GM21528 (cell line): ENCODE measurements at regions not wholly inside any gene's neighbourhood (a gene's known extent, or its start where the extent isn't known, plus 50 kb on each side); places are given as distances from the start of the nearest gene placed in this dataset.
"Not testable (repeated sequence)": the region's sequence is repeated elsewhere in the genome, so short reads cannot be mapped to it uniquely, and the experiment has no call there.

ENCODE experiments used
- ATAC-seq: cut with Tn5 transposase; IDR thresholded peaks from one replicate; pipeline ENCODE4 v1.9.1; 2021; ENCODE audit warnings: mild to moderate bottlenecking, moderate library complexity; ENCODE audit not compliant: unreplicated experiment, low FRiP score

DNA sequence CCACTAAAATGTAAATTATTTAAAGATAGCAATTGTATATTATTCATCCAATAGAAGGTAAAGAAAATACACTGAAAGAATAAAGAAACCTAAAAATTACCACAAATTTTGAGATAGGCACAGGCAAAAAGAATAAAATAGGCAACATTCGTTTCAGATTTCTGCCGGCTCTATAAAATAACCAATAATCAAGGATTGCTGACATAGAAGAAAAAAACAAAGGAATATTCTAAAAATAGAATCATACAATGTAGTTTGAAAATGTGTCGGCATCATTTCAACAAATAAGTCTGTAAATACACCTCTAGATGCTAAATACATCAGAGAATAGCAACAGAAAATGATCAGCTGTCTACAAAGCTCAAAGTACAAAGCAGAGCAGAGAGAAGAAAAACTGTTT is 973.3 kb downstream of the EPHA7 start:
- no peak for ATAC-seq

DNA sequence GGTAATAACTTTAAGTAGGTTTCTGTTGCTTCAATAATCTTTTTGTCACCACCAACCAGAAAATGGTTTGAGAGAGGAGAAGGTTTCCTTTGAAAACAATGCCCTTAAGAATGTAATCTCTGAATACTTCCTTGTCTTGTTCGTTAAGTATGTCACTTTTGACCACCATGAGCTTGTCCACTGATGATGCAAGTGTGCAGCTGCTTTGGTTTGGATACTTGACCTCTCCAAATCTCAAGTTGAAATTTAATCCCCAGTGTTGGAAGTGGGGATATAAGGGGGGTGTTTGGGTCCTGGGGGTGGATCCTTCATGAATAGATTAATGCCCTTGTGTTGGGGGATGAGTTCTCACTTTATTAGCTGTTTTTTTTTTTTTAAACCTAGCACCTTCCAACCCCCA is 985.4 kb downstream of the EPHA7 start:
- no peak for ATAC-seq

DNA sequence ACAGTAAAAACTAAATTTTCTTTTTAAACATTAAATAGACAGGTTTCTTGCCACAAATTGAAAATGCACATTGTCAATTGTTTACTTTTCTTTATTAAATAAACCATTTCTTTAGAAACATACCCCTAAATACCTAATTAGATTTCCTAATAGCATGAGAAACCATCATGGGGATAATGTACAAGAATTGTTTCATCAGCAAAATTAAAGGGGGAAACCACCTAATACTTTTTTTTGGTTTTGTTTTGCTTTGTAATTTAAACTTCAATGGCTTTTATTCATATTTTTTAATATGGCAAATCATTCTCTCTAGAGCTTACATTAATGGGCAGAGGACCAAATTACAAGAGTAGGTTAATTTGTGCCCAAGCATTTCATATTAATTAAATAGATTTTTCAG is 987.9 kb downstream of the EPHA7 start:
- no peak for ATAC-seq

DNA sequence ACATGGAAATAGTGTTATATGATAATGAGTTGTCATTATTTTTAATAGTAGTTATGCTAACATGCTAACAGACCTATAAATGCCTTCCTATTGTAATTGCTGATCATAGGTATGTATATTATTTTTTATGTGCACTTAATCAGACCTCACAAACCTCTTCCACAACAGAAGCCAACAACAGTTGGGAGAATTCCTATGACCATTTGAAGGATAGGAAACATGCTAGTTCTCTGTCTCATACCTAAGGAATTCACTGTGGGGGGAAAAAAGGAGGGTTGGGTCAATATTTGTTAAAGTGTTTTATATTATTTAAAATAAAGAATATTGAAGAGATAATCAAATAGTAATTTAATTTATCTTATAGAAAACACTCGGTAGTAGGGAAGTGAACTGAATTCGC is 990.9 kb downstream of the EPHA7 start:
- ATAC-seq: no peak

DNA sequence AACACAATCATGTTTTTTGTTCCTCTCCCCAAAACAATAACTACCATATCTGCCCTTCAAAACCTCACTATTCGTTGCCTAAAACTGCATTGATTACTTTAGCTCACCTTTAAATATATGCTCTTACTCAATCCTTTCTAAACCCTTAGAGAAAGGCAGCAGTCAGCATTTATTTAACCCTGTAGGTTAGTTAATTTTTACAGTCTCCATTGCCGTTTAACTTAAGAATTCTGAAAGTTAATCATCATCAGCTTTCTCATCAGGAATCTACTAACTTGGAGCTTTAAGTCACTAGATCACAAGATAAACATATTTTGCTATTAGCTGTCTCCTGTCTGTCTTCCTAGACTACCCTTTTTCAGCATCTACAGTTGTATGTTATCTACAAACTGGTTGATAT is 991.9 kb downstream of the EPHA7 start:
- ATAC-seq: no peak

DNA sequence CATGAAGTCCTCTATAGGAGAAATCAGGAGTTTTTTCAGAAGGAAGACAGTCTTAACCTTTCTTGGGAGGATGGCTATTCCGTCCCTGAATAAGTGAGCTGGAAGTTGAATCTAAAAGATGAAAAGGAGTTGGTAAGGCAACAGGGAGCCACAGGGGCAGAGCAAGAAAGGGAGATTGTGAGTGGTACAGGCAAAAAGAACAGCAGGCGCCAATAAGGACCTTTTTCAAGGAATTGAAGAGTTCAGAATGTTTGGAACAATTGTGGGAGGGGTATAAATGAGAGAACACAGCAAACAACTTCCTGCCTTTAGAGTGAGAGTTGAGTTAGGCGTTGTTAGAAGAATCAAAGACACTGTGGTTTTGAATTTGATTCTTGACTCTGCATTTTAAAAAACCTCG is 1003.7 kb downstream of the EPHA7 start:
- ATAC-seq: no peak

DNA sequence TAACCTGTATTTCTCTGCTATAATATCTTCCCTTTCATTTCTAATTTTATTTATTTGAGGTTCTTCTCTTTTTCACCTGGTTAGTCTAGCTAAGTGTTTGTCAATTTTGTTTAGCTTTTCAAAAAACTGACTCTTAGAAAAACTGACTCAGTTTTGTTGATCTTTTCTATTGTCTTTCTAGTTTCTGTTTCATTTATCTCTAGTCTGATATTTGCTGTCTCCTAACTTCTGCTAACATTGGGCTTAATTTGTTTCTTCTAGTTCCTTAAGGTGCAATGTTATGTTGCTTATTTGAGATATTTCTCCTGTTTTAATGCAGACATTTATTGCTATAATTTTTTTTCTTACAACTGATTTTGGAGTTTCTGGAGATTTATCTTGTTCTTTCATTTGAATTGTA is 1011.0 kb downstream of the EPHA7 start:
- no peak for ATAC-seq

DNA sequence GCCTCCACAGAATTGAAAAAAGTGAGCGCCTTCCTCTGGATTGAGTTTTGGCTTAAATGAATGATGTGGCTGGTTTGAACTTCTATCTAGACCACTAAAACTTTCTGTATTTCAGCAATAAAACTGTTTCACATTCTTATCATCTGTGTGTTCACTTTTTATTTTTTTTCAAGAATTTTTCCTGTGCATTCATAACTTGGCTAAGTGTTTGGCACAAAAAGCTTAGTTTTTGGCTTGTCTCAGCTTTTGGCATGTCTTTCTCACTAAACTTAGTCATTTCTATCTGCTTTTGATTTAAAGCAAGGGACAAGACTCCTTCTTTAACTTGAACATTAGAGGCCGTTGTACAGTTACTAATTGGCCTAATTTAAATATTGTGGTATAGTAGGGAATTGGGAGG is 1015.1 kb downstream of the EPHA7 start:
- no peak for ATAC-seq

DNA sequence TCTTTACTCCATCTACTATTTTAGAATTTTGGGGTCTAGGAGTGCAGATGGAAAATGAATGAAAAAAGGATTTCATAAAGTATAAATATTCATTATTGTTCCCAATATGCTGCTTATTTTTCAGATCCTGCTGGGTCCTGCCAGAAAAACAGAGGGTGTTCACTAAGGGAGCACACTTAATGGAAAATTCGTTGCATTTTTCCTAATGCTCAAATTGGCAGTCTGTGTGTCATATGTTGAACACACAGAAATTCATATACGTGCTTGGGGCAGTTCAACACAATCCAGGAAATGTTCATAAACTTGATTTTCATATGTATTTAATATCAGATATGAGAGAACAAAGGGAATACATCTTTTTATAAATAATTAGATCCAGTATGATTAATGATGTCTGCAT is 1019.4 kb downstream of the EPHA7 start:
- ATAC-seq: no peak

DNA sequence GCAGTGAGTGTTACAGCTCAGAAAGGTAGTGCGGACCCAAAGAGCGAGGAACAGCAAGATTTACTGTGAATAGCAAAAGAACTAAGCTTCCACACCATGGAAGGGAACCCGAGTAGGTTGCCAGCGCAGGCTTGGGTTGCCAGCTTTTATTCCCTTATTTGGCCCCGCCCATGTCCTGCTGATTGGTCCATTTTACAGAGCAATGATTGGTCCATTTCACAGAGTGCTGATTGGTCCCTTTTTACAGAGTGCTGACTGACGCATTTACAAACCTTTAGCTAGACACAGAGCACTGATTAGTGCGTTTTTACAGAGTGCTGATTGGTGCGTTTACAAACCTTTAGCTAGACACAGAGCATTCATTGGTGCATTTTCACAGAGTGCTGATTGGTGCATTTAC is 1030.7 kb downstream of the EPHA7 start:
- not testable (repeated sequence) for ATAC-seq

DNA sequence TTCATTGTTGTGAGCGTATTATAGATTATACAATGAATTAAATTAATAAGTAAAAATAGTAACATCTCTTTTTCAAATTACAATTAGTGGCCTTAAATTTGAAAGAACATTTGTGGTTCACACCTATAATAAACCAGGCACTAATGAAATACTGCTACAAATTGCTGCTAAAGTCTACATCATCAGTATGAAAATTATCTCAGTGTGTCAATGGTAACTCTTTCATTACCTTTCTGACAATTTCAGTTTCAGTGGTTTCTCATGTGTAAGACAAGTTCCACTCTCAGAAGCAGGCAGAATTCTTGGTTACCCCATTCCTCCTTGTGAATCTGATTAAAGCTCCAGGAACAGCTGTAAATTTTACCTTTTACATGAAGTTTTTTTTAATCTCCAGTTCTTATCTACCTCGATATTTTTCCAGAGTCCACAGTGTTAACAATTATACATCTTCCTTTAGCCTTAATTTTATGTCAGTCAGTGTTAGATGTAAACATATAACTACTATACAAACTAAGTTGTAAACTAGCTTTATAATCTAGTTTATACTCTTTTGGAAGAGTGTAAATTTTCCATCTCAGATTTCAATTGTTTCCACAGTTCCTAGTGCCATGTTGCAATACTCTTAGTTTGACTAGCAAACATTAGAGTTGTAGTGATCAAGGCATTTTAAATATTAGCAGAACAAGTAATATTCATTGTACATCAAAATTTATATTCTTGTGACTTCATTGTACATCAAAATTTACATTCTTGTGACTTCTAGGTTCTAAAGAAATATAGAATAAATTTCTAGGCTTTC is 1038.4 kb downstream of the EPHA7 start:
- no peak for ATAC-seq

DNA sequence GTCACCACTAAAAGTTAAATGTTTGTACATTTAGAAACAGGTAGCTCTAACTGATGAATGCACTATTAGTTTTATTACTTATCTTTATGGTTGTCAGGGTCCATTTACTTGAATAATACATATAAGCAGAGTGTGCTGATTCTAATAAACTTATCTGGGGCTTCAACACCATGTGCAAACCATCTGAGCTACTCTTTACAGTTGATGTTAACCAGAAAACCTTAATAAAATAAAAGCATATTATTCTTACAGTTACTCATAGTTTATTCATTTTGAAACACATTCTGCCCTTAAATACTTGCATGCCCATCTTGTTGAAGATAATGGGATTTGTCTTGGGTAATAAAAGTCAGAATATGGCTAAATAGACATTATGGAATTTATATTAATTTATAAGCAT is 1042.2 kb downstream of the EPHA7 start:
- ATAC-seq: no peak

DNA sequence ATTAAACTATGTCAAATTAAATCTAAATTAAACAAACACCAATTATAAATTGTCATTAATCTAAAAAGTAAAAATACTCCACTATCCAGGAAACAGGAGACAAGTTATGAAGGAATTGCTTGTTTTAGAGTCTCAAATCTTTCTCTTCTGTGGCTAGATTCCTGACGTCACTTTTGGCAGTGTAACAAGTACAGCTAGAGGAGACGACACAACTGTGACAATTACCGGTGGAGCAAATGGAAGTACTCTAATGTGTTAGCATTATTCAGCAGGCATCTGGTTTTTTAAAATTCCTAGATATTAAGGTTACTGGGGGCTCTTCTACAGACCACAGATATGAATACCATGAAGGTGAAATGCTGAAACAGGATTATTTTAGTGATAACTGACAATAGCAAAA is 1042.7 kb downstream of the EPHA7 start:
- ATAC-seq: no peak

DNA sequence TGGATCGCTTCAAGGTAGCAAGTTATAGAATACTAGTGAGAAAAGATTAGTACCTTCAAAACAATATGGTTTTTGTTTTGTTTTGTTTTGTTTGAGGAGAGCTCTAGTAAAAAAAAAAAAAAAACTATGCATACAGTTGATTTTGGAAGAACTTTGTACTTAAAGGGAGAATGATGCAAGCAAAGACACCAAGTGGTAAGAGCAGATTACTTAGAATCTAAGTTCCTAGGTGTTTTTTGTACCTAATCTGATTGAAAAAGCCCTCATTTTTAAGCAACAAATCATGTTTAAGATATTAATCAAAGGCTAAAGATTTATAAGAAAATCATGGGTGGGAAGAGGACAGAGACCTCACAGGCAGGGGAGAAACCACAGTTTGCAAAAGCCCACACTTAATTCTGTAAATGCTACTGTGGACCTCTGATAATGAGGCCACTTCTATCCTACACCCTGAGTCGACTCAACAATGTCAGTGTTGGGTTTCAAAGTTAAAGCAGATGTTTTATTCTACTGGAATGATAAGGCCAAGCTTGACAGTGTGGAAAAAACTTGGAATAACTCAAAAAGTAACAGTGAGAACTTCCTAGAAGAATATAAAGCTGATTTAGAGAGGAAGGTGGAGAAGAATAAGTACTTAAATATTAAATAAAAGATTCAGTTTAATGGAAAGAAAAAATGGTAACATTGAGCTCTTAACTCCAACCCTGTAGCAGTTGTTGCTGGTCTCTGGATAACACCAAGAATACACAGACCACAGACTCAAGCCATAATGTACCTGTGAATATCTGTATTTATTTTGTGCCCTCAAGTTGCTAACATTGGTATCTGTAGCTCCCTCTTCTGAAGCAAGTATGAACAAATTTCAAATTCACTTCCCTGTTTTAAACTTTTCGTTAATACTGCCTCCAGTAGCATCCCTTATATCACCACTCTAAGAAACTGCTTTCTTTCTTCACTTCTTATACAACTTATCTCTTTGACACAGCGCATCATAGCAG is 1047.8 kb downstream of the EPHA7 start:
- ATAC-seq: no peak

DNA sequence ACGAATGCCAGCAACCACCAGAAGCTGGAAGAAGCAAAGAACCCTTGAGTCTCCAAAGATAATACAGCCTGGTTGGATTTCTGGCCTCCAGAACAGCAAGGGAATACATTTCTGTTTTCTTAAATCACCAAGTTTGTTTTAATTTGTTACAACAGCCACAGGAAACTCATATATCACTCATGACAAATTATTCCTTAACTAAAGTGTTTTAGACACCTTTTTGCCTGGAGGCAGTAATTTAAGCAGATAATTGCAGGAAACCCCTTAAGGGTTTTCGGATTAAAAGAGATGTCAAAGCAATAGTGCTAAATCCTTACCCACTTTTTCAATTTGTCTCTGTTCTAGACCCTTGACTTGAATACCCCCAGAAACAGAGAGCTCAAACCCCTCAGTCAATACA is 1050.0 kb downstream of the EPHA7 start:
- ATAC-seq: no peak

DNA sequence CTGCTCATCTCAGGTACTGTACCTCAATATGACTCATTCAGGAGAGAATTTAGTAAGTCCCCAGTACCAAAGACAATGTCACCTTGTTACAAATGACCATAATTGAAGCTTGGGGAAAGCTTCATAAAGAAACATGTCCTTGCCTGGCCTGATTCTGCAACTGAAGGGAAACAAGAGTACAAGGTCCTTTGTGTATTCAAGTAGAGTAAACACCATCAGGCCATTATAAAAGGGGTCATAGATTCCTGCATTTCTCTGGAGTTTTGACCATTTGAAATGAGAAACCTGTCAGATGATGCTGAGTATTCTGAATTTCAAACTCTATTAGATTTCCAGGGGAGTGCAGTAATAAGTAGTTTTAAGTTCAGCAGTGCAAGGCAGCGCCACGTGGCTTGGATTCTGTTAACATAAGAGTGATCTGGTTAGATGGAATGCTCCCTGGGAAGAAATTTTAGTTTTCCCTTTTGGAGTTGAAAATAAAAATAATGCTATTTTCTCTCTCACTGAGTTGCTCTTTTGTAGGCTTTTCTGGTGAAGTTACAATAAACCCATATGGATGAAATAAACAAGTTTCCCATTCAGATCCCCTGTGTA is 1054.3 kb downstream of the EPHA7 start:
- no peak for ATAC-seq

DNA sequence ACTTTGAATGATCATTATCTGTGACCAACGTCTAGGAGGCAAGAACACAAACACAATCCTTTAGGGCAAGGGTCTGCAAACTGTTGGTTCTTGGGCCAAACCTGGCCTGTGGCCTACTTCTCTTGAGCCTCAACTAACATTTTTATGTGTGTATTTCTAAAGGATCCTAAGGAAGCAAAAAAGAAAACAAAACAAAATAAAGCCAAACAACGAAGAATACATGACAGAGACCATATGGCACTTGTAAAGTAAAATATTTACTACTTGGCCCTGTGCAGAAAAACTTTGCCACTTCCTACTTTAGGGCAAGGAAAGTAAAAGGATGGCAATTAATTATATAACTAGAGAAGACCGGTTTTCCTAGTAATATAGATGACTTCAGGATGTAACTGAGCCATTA is 1056.2 kb downstream of the EPHA7 start:
- no peak for ATAC-seq

DNA sequence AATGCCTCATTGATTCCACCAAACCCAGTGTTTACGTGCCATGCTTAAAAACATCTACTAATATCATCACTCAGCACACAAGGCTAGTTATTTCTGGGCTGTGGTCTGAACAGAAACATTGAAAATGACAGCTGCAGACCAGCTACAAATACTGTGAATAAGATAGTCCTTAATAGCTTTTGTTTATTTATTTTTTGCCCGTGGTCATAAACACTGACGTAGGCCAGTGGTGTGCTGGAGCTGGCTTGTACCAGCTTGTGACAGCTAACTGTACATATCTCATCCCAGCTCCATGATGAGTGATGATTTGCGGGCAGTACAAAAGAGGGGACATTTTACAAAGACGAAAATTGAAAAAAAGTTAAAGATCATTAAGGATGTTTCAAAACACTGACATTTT is 1057.0 kb downstream of the EPHA7 start:
- ATAC-seq: no peak

DNA sequence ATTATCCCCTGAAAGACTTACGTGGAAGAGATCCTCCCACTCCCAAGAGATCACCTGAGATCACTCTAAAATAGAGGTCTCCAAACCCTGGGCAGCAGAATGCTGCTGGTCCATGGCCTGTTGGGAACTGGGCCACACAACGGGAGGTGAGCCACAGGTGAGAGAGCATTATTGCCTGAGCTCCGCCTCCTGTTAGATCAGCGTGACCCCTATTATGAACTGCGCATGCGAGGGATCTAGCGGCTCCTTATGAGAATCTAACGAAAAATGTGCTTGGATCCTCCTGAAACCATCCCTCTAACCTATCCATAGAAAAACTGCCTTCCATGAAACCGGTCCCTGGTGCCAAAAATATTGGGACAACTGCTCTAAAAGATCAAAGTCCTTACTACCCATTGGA is 1057.4 kb downstream of the EPHA7 start:
- ATAC-seq: no peak

DNA sequence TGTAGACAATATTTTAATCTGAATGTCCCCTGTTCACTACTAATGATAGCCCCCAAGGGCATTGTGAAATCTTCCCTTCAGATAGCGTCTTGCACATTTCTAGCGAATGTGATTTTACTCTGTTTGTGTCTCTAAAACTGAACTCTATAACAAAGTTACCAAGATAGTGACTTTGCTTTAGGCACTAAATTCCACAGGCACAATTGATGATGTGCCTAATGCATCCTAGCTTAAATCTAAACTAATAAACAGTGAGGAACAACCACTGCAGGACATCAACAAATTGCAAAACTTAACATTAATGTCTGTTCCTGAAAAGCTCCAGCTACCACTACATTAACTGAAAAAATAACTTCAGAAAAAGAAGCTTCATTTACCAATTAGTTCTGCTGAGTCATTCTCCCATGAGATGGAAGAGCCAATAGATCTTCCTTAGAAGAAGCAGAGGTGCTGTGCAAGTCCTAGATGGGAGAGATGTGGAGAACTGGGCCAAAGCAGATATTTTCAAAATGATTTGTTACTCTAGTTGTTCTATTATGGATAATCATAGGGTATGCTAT is 1065.0 kb downstream of the EPHA7 start:
- no peak for ATAC-seq

DNA sequence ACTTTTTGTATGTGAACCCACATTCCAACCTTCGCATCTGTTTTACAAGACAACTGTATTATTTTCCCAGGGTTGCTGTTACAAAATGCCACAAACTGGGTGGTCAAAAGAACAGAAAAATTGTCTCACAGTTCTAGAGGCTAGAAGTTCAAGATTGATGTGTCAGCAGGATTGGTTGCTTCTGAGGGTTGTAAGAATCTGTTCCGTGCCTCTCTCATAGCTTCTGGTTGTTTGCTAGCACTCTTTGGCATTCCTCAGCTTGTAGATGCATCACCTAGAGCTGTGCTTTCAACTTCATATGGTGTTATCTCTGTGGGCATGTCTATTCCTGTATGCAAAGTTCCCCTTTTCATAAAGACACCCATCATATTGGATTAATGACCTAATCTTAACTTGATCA is 1067.2 kb downstream of the EPHA7 start:
- ATAC-seq: no peak
